ENCODE measurements at regions not wholly inside any gene's neighbourhood (a gene's known extent, or its start where the extent isn't known, plus 50 kb on each side); places are given as distances from the start of the nearest gene placed in this dataset.
A peak's percentile ranks its signal among the peaks of the same experiment; 100 is the strongest.
"Not testable (repeated sequence)": the region's sequence is repeated elsewhere in the genome, so short reads cannot be mapped to it uniquely, and the experiment has no call there.

DNA sequence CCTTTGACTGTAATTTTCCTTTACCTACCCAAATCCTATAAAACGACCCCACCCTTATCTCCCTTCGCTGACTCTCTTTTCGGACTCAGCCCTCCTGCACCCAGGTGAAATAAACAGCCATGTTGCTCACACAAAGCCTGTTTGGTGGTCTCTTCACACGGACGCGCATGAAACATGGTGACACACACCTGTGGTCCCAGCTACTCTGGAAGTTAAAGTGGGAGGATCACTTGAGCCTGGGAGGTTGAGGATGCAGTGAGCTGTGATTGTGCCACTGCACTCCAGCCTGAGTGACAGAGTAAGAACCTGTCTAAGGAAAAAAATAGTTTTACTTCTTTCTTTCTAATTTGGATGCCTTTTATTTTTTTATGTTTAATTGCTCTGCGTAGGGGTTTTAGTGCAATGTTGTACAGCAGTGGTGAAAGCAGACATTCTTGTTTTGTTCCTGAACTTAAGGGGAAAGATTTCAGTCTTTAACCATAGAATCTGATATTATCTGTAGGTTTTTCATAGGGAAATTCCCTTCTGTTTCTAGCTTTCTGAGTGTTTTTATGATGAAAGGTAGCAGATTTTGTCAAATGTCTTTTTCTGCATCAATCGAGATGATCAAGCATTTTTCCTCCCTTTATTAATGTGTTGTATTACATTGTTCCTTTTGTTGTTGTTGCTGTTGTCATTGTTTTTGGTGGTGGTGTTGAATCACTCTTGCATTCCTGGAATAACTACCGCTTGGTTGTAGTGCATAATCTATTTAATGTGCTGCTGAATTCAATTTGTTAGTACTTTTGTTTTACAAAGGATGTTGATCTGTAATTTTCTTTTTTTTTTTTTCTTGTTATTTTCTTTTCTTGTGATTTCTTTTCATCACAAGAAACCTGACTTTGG is 497.4 kb downstream of the DISC1 start:
- DNase-seq (ENCODE audit: low read depth, low spot score): peak; percentile 20

DNA sequence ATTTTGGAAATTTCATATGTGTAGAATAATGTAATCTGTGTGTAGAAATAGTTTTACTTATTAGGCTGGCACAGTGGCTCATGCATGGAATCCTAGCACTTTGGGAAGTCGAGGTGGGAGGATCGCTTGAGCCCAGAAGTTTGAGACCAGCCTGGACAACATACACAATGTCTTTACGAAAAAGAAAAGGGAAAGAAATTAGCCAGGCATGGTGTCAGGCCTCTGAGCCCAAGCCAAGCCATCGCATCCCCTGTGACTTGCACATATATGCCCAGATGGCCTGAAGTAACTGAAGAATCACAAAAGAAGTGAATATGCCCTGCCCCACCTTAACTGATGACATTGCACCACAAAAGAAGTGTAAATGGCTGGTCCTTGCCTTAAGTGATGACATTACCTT is 491.3 kb downstream of the DISC1 start:
- H3K79me2 ChIP-seq (ENCODE audit: control insufficient read depth, insufficient read depth, low read length); H3K4me3 ChIP-seq (replicated peaks in 1 of 3; ENCODE audit: insufficient read depth in 1 of 3, low read depth in 1 of 3, low read length in 3 of 3); H3K9me3 ChIP-seq (replicated peaks; ENCODE audit: control insufficient read depth, insufficient read depth, low read length); DNase-seq (ENCODE audit: low read depth, low spot score); POLR2A ChIA-PET; H2AFZ ChIP-seq (ENCODE audit: low read depth, low read length); H4K20me1 ChIP-seq (replicated peaks; ENCODE audit: control insufficient read depth, extremely low read depth, insufficient read depth, low read length); intact Hi-C loops (cut with micrococcal nuclease); H3K27ac ChIP-seq (ENCODE audit: insufficient read depth, low read depth, low read length); H3K36me3 ChIP-seq (ENCODE audit: control insufficient read depth in 2 of 2, extremely low read depth in 1 of 2, insufficient read depth in 2 of 2, low read length in 2 of 2); FAIRE-seq; CTCF ChIA-PET; dilution Hi-C loops (cut with MboI; ENCODE audit: extremely low pct_ligation_motif_present, low sequenced_read_pairs); H3K27me3 ChIP-seq (ENCODE audit: control insufficient read depth in 2 of 2, insufficient read depth in 2 of 2, low read length in 2 of 2); H3K4me1 ChIP-seq (ENCODE audit: control insufficient read depth, extremely low read depth, insufficient read depth, low read length); H3K9ac ChIP-seq (replicated peaks; ENCODE audit: extremely low read depth, insufficient read depth, low read length); H3K9me1 ChIP-seq (replicated peaks; ENCODE audit: control insufficient read depth, extremely low read depth, insufficient read depth, low read length); H3K4me2 ChIP-seq (ENCODE audit: insufficient read depth, low read length); BruUV-seq (replicated peaks): not testable (repeated sequence)

More for the DNA sequence above, 497.4 kb downstream of the DISC1 start:
- Histone ChIP-seq H3K4me3 (replicated peaks in 1 of 3; ENCODE audit: insufficient read depth in 1 of 3, low read depth in 1 of 3, low read length in 3 of 3) (no peak overlapping the region), H3K4me1 (ENCODE audit: control insufficient read depth, extremely low read depth, insufficient read depth, low read length) (peaks cover 8% of the 10 kb centered on the region), H2AFZ (ENCODE audit: low read depth, low read length) (peak overlapping the region; percentile 57), H3K9ac (replicated peaks; ENCODE audit: extremely low read depth, insufficient read depth, low read length) (no peak overlapping the region), H4K20me1 (replicated peaks; ENCODE audit: control insufficient read depth, extremely low read depth, insufficient read depth, low read length) (no peaks in the 10 kb centered on the region), H3K4me2 (ENCODE audit: insufficient read depth, low read length) (peak overlapping the region; percentile 38), H3K27me3 (ENCODE audit: control insufficient read depth in 2 of 2, insufficient read depth in 2 of 2, low read length in 2 of 2) (no peaks in the 10 kb centered on the region), H3K9me1 (replicated peaks; ENCODE audit: control insufficient read depth, extremely low read depth, insufficient read depth, low read length) (no peaks in the 10 kb centered on the region), H3K9me3 (replicated peaks; ENCODE audit: control insufficient read depth, insufficient read depth, low read length) (no peaks in the 10 kb centered on the region), H3K27ac (ENCODE audit: insufficient read depth, low read depth, low read length) (no peak overlapping the region), H3K79me2 (ENCODE audit: control insufficient read depth, insufficient read depth, low read length) (no peaks in the 10 kb centered on the region), H3K36me3 (ENCODE audit: control insufficient read depth in 2 of 2, extremely low read depth in 1 of 2, insufficient read depth in 2 of 2, low read length in 2 of 2) (no peaks in the 10 kb centered on the region)
- no peak for FAIRE-seq
- CTCF ChIA-PET: no interaction called here
- TF ChIP-seq JUN (IDR thresholded peaks at IDR 0.05; ENCODE audit: borderline replicate concordance, insufficient read depth, insufficient read length, low read depth): peak; percentile 59
- TF ChIP-seq, protein P1, sequence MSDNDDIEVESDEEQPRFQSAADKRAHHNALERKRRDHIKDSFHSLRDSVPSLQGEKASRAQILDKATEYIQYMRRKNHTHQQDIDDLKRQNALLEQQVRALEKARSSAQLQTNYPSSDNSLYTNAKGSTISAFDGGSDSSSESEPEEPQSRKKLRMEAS (IDR thresholded peaks at IDR 0.05; ENCODE audit: insufficient read depth, insufficient read length): no peak
- dilution Hi-C loops (cut with MboI; ENCODE audit: extremely low pct_ligation_motif_present, low sequenced_read_pairs): no loop called here
- POLR2A ChIA-PET: no interaction called here
- no TSS peak for BruUV-seq (replicated peaks)
- intact Hi-C loops (cut with micrococcal nuclease): no loop called here

All from endothelial cell of umbilical vein (primary cell).